ENCODE measurements at regions not wholly inside any gene's neighbourhood (a gene's known extent, or its start where the extent isn't known, plus 50 kb on each side); places are given as distances from the start of the nearest gene placed in this dataset.

- intact Hi-C loops (cut with DNase I) = no loop called here
- H3K4me3 ChIP-seq = no peak overlapping the region
- ATAC-seq (no peak), DNase-seq (no peak)
- peaks cover 4% of the 10 kb centered on the region for H3K9me3 ChIP-seq
- TF ChIP-seq, protein P1, sequence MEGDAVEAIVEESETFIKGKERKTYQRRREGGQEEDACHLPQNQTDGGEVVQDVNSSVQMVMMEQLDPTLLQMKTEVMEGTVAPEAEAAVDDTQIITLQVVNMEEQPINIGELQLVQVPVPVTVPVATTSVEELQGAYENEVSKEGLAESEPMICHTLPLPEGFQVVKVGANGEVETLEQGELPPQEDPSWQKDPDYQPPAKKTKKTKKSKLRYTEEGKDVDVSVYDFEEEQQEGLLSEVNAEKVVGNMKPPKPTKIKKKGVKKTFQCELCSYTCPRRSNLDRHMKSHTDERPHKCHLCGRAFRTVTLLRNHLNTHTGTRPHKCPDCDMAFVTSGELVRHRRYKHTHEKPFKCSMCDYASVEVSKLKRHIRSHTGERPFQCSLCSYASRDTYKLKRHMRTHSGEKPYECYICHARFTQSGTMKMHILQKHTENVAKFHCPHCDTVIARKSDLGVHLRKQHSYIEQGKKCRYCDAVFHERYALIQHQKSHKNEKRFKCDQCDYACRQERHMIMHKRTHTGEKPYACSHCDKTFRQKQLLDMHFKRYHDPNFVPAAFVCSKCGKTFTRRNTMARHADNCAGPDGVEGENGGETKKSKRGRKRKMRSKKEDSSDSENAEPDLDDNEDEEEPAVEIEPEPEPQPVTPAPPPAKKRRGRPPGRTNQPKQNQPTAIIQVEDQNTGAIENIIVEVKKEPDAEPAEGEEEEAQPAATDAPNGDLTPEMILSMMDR (IDR thresholded peaks at IDR 0.05) = no peak
- H3K27me3 ChIP-seq (ENCODE audit: insufficient read depth in 3 of 3, low read length in 2 of 3) = no peaks in the 10 kb centered on the region
- no peak overlapping the region for H3K27ac ChIP-seq
- no peaks in the 10 kb centered on the region for H3K36me3 ChIP-seq (ENCODE audit: insufficient read depth in 1 of 2, low read depth in 1 of 2)
- no peaks in the 10 kb centered on the region for H3K4me1 ChIP-seq
- WGBS, 3 donors = 42 to 64% (median 47%) methylated on average over 6 of the region's 6 CpGs
Observed at GRCh38 chr20:61015602-61016001, 236.5 kb upstream of the CDH4 start.

DNA sequence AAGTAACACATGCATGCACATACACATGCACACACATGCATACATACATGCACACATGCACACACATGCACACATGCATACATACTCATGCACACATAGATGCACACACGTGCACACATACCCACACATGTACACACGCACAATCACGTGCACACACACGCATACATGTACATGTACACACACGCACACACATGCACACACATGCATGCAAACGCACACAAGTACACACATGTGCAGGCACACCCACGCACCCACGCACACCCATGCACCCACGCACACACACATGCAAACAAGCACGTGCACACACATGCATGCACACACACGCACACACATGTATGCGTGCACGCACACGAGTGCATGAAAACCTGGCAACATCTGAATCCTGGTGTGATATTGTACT, 232.7 kb upstream of the CDH4 start:
- DNase-seq (no peak), ATAC-seq (no peak)
- WGBS, 3 donors = 92% methylated on average over 14 of the region's 14 CpGs
- intact Hi-C loops (cut with DNase I) = no loop called here
- Histone ChIP-seq H3K9me3 (peaks cover 4% of the 10 kb centered on the region), H3K27ac (no peak overlapping the region), H3K36me3 (ENCODE audit: insufficient read depth in 1 of 2, low read depth in 1 of 2) (no peaks in the 10 kb centered on the region), H3K4me3 (no peak overlapping the region), H3K4me1 (no peaks in the 10 kb centered on the region), H3K27me3 (ENCODE audit: insufficient read depth in 3 of 3, low read length in 2 of 3) (peaks cover 0 to under 1% (median 0%) of the 10 kb centered on the region in 3 donors)
- TF ChIP-seq, protein P1 (IDR thresholded peaks at IDR 0.05) = no peak

DNA sequence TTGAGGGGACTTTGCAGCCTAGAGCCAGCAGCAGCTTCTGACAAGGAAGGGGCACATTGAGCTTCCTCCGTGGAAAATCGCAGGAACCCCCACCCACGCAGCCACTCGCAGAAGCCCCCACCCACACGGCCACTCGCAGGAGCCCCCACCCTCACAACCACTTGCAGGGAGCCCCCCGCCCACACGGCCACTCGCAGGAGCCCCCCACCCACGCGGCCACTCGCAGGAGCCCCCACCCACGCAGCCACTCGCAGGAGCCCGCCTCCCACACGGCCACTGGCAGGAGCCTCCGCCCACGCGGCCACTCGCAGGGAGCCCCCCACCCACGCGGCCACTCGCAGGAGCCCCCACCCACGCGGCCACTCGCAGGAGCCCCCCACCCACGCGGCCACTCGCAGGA, 228.4 kb upstream of the CDH4 start:
- Histone ChIP-seq H3K4me3 (no peak overlapping the region), H3K27ac (no peak overlapping the region), H3K9me3 (peaks cover 3% of the 10 kb centered on the region), H3K36me3 (ENCODE audit: insufficient read depth in 1 of 2, low read depth in 1 of 2) (no peaks in the 10 kb centered on the region), H3K27me3 (ENCODE audit: insufficient read depth in 3 of 3, low read length in 2 of 3) (peaks cover 0 to 7% (median 4%) of the 10 kb centered on the region in 3 donors), H3K4me1 (no peaks in the 10 kb centered on the region)
- DNase-seq (no peak), ATAC-seq (no peak)
- TF ChIP-seq, protein P1 (IDR thresholded peaks at IDR 0.05) = no peak
- WGBS, 3 donors = 77 to 87% (median 81%) methylated on average over 6 to 23 of the region's 29 CpGs
- intact Hi-C loops (cut with DNase I) = no loop called here

DNA sequence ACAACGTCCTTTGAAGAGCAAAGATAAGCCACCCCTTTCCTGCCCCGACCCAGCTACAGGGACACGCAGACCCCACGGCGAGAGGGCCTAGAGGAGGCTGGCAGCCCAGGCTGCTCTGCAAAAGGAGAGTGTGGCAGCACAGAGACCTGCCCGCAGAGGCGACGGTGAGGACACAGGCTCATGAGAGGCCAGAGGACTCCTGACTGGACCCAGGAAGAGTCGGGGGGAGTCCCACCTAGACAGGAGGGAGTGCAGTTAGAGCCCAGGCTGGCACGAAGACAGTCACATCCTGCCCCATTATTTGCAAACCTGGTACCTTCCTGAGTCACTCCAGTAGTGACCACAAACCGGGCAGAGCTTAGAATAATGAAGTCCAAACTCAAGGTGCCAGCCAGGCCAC, 227.7 kb upstream of the CDH4 start:
- DNase-seq (no peak), ATAC-seq (no peak)
- H3K4me3 ChIP-seq = no peak overlapping the region
- TF ChIP-seq, protein P1 (IDR thresholded peaks at IDR 0.05) = no peak
- intact Hi-C loops (cut with DNase I) = no loop called here
- no peak overlapping the region for H3K27ac ChIP-seq
- H3K36me3 ChIP-seq (ENCODE audit: insufficient read depth in 1 of 2, low read depth in 1 of 2) = no peaks in the 10 kb centered on the region
- no peaks in the 10 kb centered on the region for H3K9me3 ChIP-seq
- peaks cover 0 to 7% (median 4%) of the 10 kb centered on the region in 3 donors for H3K27me3 ChIP-seq (ENCODE audit: insufficient read depth in 3 of 3, low read length in 2 of 3)
- no peaks in the 10 kb centered on the region for H3K4me1 ChIP-seq
- 87 to 88% (median 87%) methylated on average over 11 of the region's 11 CpGs for WGBS, 3 donors

DNA sequence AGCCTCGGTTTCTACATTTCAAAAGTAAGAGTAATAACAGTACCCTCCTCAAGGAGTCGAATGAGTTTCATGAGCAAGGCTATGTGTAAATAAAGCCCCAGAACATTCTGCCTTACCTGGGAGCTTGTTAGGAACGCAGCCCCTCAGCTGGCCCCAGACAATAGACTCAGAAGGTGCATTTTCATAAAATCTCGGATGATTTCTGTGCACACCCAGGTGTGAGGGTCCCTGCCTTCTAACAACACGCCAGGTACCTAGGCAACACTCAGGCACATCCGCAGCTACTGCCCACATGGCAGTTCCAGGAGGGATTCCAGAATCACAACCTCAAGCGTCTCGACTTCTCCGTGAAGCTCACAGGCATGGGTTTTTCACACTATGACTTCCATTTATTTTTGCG, 226.5 kb upstream of the CDH4 start:
- H3K27me3 ChIP-seq (ENCODE audit: insufficient read depth in 3 of 3, low read length in 2 of 3) = peaks cover 0 to 7% (median 4%) of the 10 kb centered on the region in 3 donors
- TF ChIP-seq, protein P1 (IDR thresholded peaks at IDR 0.05) = no peak
- H3K27ac ChIP-seq = no peak overlapping the region
- H3K9me3 ChIP-seq = no peaks in the 10 kb centered on the region
- no peaks in the 10 kb centered on the region for H3K4me1 ChIP-seq
- 76 to 93% (median 86%) methylated on average over 10 of the region's 10 CpGs for WGBS, 3 donors
- DNase-seq (no peak), ATAC-seq (no peak)
- H3K36me3 ChIP-seq (ENCODE audit: insufficient read depth in 1 of 2, low read depth in 1 of 2) = no peaks in the 10 kb centered on the region
- intact Hi-C loops (cut with DNase I) = no loop called here
- H3K4me3 ChIP-seq = no peak overlapping the region
